ENCODE measurements at regions not wholly inside any gene's neighbourhood (a gene's known extent, or its start where the extent isn't known, plus 50 kb on each side); places are given as distances from the start of the nearest gene placed in this dataset.

GRCh38 chrX:4380710-4381109 is 667.3 kb upstream of the PRKX start:
- TF ChIP-seq CTCF (optimal IDR thresholded peaks at IDR 0.05 in 1 of 3, IDR thresholded peaks at IDR 0.05 in 1 of 3, conservative IDR thresholded peaks at IDR 0.05 in 1 of 3; ENCODE audit: extremely low read depth in 1 of 3, insufficient read depth in 2 of 3, low read length in 3 of 3) = no peak
- TF ChIP-seq EZH2 (IDR thresholded peaks at IDR 0.05; ENCODE audit: low read length) = no peak
- no peak for DNase-seq (ENCODE audit: low read depth, low spot score)
- Histone ChIP-seq H3K9me3 (ENCODE audit: control insufficient read depth, low read depth, low read length) (no peaks in the 10 kb centered on the region), H3K27me3 (ENCODE audit: control insufficient read depth, extremely low read depth, insufficient read depth, low read length) (no peaks in the 10 kb centered on the region), H3K4me3 (ENCODE audit: control insufficient read depth in 2 of 3, extremely low read depth in 1 of 3, insufficient read depth in 2 of 3, low read depth in 1 of 3, low read length in 3 of 3) (no peak overlapping the region), H3K4me2 (ENCODE audit: control insufficient read depth, extremely low read depth, insufficient read depth, low read depth, low read length) (no peak overlapping the region), H3K79me2 (ENCODE audit: control insufficient read depth, insufficient read depth, low read length) (no peaks in the 10 kb centered on the region), H4K20me1 (ENCODE audit: control insufficient read depth, extremely low read depth, insufficient read depth, low read length) (no peaks in the 10 kb centered on the region), H3K9me1 (ENCODE audit: control insufficient read depth, extremely low read depth, insufficient read depth, low read length) (no peaks in the 10 kb centered on the region), H3K27ac (ENCODE audit: control insufficient read depth, insufficient read depth, low read length) (no peak overlapping the region), H3K36me3 (ENCODE audit: control insufficient read depth in 2 of 2, extremely low read depth in 1 of 2, insufficient read depth in 2 of 2, low read length in 2 of 2) (no peaks in the 10 kb centered on the region), H2AFZ (ENCODE audit: control insufficient read depth, low read length) (no peak overlapping the region), H3K9ac (ENCODE audit: control insufficient read depth, extremely low read depth, insufficient read depth, low read length) (no peak overlapping the region), H3K4me1 (ENCODE audit: control insufficient read depth, extremely low read depth, insufficient read depth, low read length) (peaks cover 5% of the 10 kb centered on the region)
- no peak for FAIRE-seq
- dilution Hi-C loops (cut with MboI; ENCODE audit: extremely low pct_ligation_motif_present, low sequenced_read_pairs) = no loop called here

GRCh38 chrX:4379071-4379470 is 665.6 kb upstream of the PRKX start:
- dilution Hi-C loops (cut with MboI; ENCODE audit: extremely low pct_ligation_motif_present, low sequenced_read_pairs) = no loop called here

More at GRCh38 chrX:4379071-4379470, 665.6 kb upstream of the PRKX start:
- H4K20me1 ChIP-seq (ENCODE audit: control insufficient read depth, extremely low read depth, insufficient read depth, low read length) = no peaks in the 10 kb centered on the region
- peak; percentile 57 for FAIRE-seq
- DNase-seq (ENCODE audit: low read depth, low spot score) = peak; percentile 17
- no peak overlapping the region for H3K4me2 ChIP-seq (ENCODE audit: control insufficient read depth, extremely low read depth, insufficient read depth, low read depth, low read length)
- H3K4me1 ChIP-seq (ENCODE audit: control insufficient read depth, extremely low read depth, insufficient read depth, low read length) = peaks cover 5% of the 10 kb centered on the region
- H3K9me1 ChIP-seq (ENCODE audit: control insufficient read depth, extremely low read depth, insufficient read depth, low read length) = no peaks in the 10 kb centered on the region
- H3K27me3 ChIP-seq (ENCODE audit: control insufficient read depth, extremely low read depth, insufficient read depth, low read length) = no peaks in the 10 kb centered on the region
- no peak for TF ChIP-seq CTCF (optimal IDR thresholded peaks at IDR 0.05 in 1 of 3, IDR thresholded peaks at IDR 0.05 in 1 of 3, conservative IDR thresholded peaks at IDR 0.05 in 1 of 3; ENCODE audit: extremely low read depth in 1 of 3, insufficient read depth in 2 of 3, low read length in 3 of 3)
- no peak for TF ChIP-seq EZH2 (IDR thresholded peaks at IDR 0.05; ENCODE audit: low read length)
- no peak overlapping the region for H3K4me3 ChIP-seq (ENCODE audit: control insufficient read depth in 2 of 3, extremely low read depth in 1 of 3, insufficient read depth in 2 of 3, low read depth in 1 of 3, low read length in 3 of 3)
- no peaks in the 10 kb centered on the region for H3K9me3 ChIP-seq (ENCODE audit: control insufficient read depth, low read depth, low read length)
- H3K79me2 ChIP-seq (ENCODE audit: control insufficient read depth, insufficient read depth, low read length) = no peaks in the 10 kb centered on the region
- H3K9ac ChIP-seq (ENCODE audit: control insufficient read depth, extremely low read depth, insufficient read depth, low read length) = no peak overlapping the region
- no peak overlapping the region for H2AFZ ChIP-seq (ENCODE audit: control insufficient read depth, low read length)
- no peaks in the 10 kb centered on the region for H3K36me3 ChIP-seq (ENCODE audit: control insufficient read depth in 2 of 2, extremely low read depth in 1 of 2, insufficient read depth in 2 of 2, low read length in 2 of 2)
- no peak overlapping the region for H3K27ac ChIP-seq (ENCODE audit: control insufficient read depth, insufficient read depth, low read length)
